ENCODE measurements at regions not wholly inside any gene's neighbourhood (a gene's known extent, or its start where the extent isn't known, plus 50 kb on each side); places are given as distances from the start of the nearest gene placed in this dataset.

DNA sequence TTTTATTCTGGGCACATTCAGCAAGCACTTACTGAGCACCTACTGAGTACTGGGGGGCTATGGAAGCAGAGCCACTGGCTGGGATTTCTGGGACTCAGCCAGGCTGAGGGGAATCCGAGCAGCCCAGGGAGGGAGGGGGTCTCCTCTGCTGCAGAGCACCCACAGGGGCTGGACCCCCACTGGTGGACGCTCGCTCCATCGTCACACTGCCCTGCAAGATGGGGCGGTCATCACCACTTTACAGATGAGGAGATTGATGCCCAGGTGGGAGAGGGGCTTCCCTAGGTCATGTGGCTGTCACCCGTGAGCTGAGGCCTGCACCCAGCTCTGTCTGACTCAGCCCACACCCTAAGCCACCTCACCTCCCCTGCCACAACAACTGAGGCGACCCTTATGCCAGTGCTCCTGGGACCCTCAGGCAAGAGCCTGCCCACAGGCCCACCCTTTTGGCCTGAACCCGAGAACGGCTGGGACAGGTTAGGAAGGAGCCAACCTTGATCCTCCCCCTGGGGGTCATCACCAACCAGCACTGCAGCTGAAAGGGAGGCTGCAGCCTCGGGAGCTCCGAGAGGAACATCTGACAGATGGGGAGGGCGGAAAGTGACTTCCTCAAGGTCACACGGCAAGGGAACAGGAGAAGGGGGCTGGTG, 74.4 kb downstream of the SERPINA3 start:
- TF ChIP-seq HCFC1 (IDR thresholded peaks at IDR 0.05; ENCODE audit: low read depth, low read length) (no peak), DPF2 (IDR thresholded peaks at IDR 0.05) (no peak), ZNF445 (CRISPR knock-in tag; IDR thresholded peaks at IDR 0.05; ENCODE audit: low read depth) (no peak), ZNF143 (CRISPR knock-in tag; IDR thresholded peaks at IDR 0.05) (no peak), HNRNPH1 (optimal IDR thresholded peaks at IDR 0.05; ENCODE audit: low read depth, low read length) (no peak), MXI1 (IDR thresholded peaks at IDR 0.05; ENCODE audit: low read depth, low read length) (no peak), HDAC2 (IDR thresholded peaks at IDR 0.05) (no peak), ILF3 (IDR thresholded peaks at IDR 0.05; ENCODE audit: borderline replicate concordance) (no peak), BRCA1 (IDR thresholded peaks at IDR 0.05) (no peak), BRCA1 (CRISPR knock-in tag; IDR thresholded peaks at IDR 0.05) (no peak), COPS2 (conservative IDR thresholded peaks at IDR 0.05) (no peak), RBM39 (optimal IDR thresholded peaks at IDR 0.05; ENCODE audit: low read depth, low read length) (no peak), GABPA (tag; conservative IDR thresholded peaks at IDR 0.05; ENCODE audit: low read depth) (no peak)
- TF ChIP-seq, protein P1, sequence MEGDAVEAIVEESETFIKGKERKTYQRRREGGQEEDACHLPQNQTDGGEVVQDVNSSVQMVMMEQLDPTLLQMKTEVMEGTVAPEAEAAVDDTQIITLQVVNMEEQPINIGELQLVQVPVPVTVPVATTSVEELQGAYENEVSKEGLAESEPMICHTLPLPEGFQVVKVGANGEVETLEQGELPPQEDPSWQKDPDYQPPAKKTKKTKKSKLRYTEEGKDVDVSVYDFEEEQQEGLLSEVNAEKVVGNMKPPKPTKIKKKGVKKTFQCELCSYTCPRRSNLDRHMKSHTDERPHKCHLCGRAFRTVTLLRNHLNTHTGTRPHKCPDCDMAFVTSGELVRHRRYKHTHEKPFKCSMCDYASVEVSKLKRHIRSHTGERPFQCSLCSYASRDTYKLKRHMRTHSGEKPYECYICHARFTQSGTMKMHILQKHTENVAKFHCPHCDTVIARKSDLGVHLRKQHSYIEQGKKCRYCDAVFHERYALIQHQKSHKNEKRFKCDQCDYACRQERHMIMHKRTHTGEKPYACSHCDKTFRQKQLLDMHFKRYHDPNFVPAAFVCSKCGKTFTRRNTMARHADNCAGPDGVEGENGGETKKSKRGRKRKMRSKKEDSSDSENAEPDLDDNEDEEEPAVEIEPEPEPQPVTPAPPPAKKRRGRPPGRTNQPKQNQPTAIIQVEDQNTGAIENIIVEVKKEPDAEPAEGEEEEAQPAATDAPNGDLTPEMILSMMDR (IDR thresholded peaks at IDR 0.05 in 2 of 3, conservative IDR thresholded peaks at IDR 0.05 in 1 of 3; ENCODE audit: insufficient read depth in 2 of 3, low read depth in 1 of 3, low read length in 3 of 3) = no peak
